Activated T-cell treated with anti-CD3 and anti-CD28 coated beads, Interleukin-2, amount 50 U/mL, for 4 hours (primary cell): ENCODE measurements at regions not wholly inside any gene's neighbourhood (a gene's known extent, or its start where the extent isn't known, plus 50 kb on each side); places are given as distances from the start of the nearest gene placed in this dataset.

Experiments used
- ATAC-seq, 2 donors: fragments of 200-7000 bp; cut with Tn5 transposase; one replicate each; pipeline ENCODE4 v1.10.0; 2021
- DNase-seq: peaks from one replicate; pipeline ENCODE4 v3.0.0-alpha.2; 2020
- H3K27me3 Mint-ChIP-seq: one replicate; pipeline ENCODE4 v1.8.0; 2021; ENCODE audit warnings: low read depth, mixed read lengths
- H3K36me3 Mint-ChIP-seq: one replicate; pipeline ENCODE4 v1.8.0; 2022; ENCODE audit warnings: mixed read lengths; ENCODE audit not compliant: insufficient read depth
- H3K4me1 Mint-ChIP-seq: one replicate; pipeline ENCODE4 v1.8.0; 2021; ENCODE audit warnings: low read depth, mixed read lengths
- H3K4me3 Mint-ChIP-seq: one replicate; pipeline ENCODE4 v1.8.0; 2021; ENCODE audit warnings: mild to moderate bottlenecking, moderate library complexity, mixed read lengths
- H3K9me3 Mint-ChIP-seq: one replicate; pipeline ENCODE4 v1.8.0; 2021; ENCODE audit warnings: mixed read lengths

DNA sequence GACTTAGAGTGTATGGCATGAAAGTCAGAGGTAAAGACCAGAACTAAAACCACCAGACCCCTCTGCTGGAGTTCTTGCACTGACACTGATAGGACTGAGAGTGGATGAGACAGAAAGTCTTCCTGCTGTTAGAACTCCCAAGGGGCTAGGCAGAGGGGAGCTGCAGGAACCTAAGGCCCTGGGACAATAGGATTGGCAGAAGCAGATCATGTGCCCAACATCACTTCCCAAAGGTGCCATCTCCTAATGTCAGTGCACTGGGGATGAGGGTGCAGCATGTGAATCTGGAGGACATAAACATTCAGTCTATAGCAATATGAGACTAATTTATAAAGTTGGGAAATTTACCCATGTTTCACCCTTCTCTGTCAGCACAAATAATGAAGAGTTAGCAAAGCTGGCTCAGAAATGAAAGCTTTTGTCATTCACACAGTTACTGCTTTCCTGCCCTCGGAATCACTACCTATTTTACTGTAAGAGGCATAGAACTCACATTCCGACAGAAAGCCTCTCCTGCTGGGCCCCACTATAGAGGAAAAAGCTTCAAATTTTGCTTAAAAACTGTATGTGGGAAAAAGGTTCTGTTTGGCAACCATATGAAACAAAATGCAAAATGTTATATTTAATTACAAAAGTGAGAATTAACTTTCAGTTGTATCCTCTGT is 49.9 kb upstream of the SSX2IP start:
- Mint-ChIP-seq H3K9me3 (no peaks in the 10 kb centered on the region), H3K27me3 (peaks cover 13% of the 10 kb centered on the region), H3K36me3 (no peaks in the 10 kb centered on the region), H3K4me1 (peaks cover 2% of the 10 kb centered on the region), H3K4me3 (no peak overlapping the region)
- ATAC-seq = no peak
- DNase-seq = no peak
